ENCODE measurements at regions not wholly inside any gene's neighbourhood (a gene's known extent, or its start where the extent isn't known, plus 50 kb on each side); places are given as distances from the start of the nearest gene placed in this dataset.

- Histone ChIP-seq H3K9ac (ENCODE audit: low read length) (no peak overlapping the region), H3K27me3 (ENCODE audit: insufficient read depth, low read length) (no peaks in the 10 kb centered on the region; the same call in 1 of the 2 replicates), H2AFZ (ENCODE audit: low read length) (no peak overlapping the region), H3K4me2 (ENCODE audit: low read length) (no peak overlapping the region), H3K9me2 (ENCODE audit: low read depth, low read length) (no peaks in the 10 kb centered on the region), H3K9me3 (ENCODE audit: low read length) (no peaks in the 10 kb centered on the region), H3K79me2 (ENCODE audit: insufficient read depth, low read length) (no peaks in the 10 kb centered on the region), H3F3A (ENCODE audit: insufficient read depth, low read length) (no peaks in the 10 kb centered on the region), H3K4me1 (ENCODE audit: insufficient read depth, low read length, severe bottlenecking) (no peaks in the 10 kb centered on the region), H4K20me1 (ENCODE audit: insufficient read depth, low read length) (no peaks in the 10 kb centered on the region), H3K27ac (ENCODE audit: low read depth, low read length, poor library complexity, severe bottlenecking) (no peak overlapping the region), H3K4me3 (ENCODE audit: low read depth, low read length, poor library complexity, severe bottlenecking) (no peak overlapping the region), H3K36me3 (ENCODE audit: insufficient read depth, low read length) (no peaks in the 10 kb centered on the region)
- no peak for TF ChIP-seq EZH2 (IDR thresholded peaks at IDR 0.05; ENCODE audit: borderline replicate concordance, low read length)
- no peak for TF ChIP-seq CTCF (IDR thresholded peaks at IDR 0.05; ENCODE audit: low read length)
Measured at GRCh38 chr4:38193236-38193863, 233.2 kb downstream of the PTTG2 start.

GRCh38 chr4:38194047-38194602, 233.9 kb downstream of the PTTG2 start:
- Histone ChIP-seq H3F3A (ENCODE audit: insufficient read depth, low read length) (no peaks in the 10 kb centered on the region), H3K9ac (ENCODE audit: low read length) (no peak overlapping the region), H3K4me1 (ENCODE audit: insufficient read depth, low read length, severe bottlenecking) (no peaks in the 10 kb centered on the region), H3K36me3 (ENCODE audit: insufficient read depth, low read length) (no peaks in the 10 kb centered on the region), H3K4me2 (ENCODE audit: low read length) (no peak overlapping the region), H3K27me3 (ENCODE audit: insufficient read depth, low read length) (no peaks in the 10 kb centered on the region; the same call in 1 of the 2 replicates), H3K9me2 (ENCODE audit: low read depth, low read length) (no peaks in the 10 kb centered on the region), H2AFZ (ENCODE audit: low read length) (no peak overlapping the region), H3K9me3 (ENCODE audit: low read length) (no peaks in the 10 kb centered on the region), H4K20me1 (ENCODE audit: insufficient read depth, low read length) (no peaks in the 10 kb centered on the region), H3K79me2 (ENCODE audit: insufficient read depth, low read length) (no peaks in the 10 kb centered on the region), H3K4me3 (ENCODE audit: low read depth, low read length, poor library complexity, severe bottlenecking) (no peak overlapping the region), H3K27ac (ENCODE audit: low read depth, low read length, poor library complexity, severe bottlenecking) (no peak overlapping the region)
- TF ChIP-seq CTCF (IDR thresholded peaks at IDR 0.05; ENCODE audit: low read length) = no peak
- no peak for TF ChIP-seq EZH2 (IDR thresholded peaks at IDR 0.05; ENCODE audit: borderline replicate concordance, low read length)

- H3K4me2 ChIP-seq (ENCODE audit: low read length) = no peak overlapping the region
- H3K4me1 ChIP-seq (ENCODE audit: insufficient read depth, low read length, severe bottlenecking) = no peaks in the 10 kb centered on the region
- H3K79me2 ChIP-seq (ENCODE audit: insufficient read depth, low read length) = no peaks in the 10 kb centered on the region
- no peaks in the 10 kb centered on the region for H3K9me2 ChIP-seq (ENCODE audit: low read depth, low read length)
- H3K27me3 ChIP-seq (ENCODE audit: insufficient read depth, low read length) = no peaks in the 10 kb centered on the region; the same call in 1 of the 2 replicates
- H3K4me3 ChIP-seq (ENCODE audit: low read depth, low read length, poor library complexity, severe bottlenecking) = no peak overlapping the region
- H3F3A ChIP-seq (ENCODE audit: insufficient read depth, low read length) = no peaks in the 10 kb centered on the region
- no peak overlapping the region for H3K9ac ChIP-seq (ENCODE audit: low read length)
- no peak overlapping the region for H3K27ac ChIP-seq (ENCODE audit: low read depth, low read length, poor library complexity, severe bottlenecking)
- H4K20me1 ChIP-seq (ENCODE audit: insufficient read depth, low read length) = no peaks in the 10 kb centered on the region
- no peak for TF ChIP-seq CTCF (IDR thresholded peaks at IDR 0.05; ENCODE audit: low read length)
- no peak for TF ChIP-seq EZH2 (IDR thresholded peaks at IDR 0.05; ENCODE audit: borderline replicate concordance, low read length)
- no peaks in the 10 kb centered on the region for H3K9me3 ChIP-seq (ENCODE audit: low read length)
- no peaks in the 10 kb centered on the region for H3K36me3 ChIP-seq (ENCODE audit: insufficient read depth, low read length)
- H2AFZ ChIP-seq (ENCODE audit: low read length) = no peak overlapping the region
Measured at GRCh38 chr4:38195486-38195885, 235.3 kb downstream of the PTTG2 start.

Data from OCI-LY1 (cell line).